ENCODE measurements at regions not wholly inside any gene's neighbourhood (a gene's known extent, or its start where the extent isn't known, plus 50 kb on each side); places are given as distances from the start of the nearest gene placed in this dataset.

DNA sequence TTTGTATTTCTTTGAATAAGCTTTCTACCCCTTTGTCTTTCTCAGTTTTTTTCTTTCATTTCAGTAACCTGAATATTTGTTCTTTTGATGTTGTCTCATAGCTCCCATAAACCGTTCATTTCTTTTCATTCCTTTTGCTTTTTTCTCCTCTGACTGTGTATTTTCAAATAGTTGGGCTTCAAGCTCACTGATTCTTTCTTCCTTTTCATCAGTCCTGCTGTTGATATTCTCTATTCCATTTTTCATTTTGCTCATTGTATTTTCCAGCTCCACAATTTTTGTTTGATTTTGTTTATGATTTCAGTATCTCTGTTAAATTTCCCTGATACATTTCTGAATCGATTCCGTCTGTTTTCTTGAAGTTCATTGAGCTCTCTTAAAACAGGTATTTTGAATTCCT lies 129.6 kb upstream of the NUDT6 start:
- no peak for TF ChIP-seq TAF1 (IDR thresholded peaks at IDR 0.05; ENCODE audit: low read depth)
- TF ChIP-seq FOXM1 (IDR thresholded peaks at IDR 0.05; ENCODE audit: borderline replicate concordance, low read depth) = no peak
- TF ChIP-seq, protein P1, sequence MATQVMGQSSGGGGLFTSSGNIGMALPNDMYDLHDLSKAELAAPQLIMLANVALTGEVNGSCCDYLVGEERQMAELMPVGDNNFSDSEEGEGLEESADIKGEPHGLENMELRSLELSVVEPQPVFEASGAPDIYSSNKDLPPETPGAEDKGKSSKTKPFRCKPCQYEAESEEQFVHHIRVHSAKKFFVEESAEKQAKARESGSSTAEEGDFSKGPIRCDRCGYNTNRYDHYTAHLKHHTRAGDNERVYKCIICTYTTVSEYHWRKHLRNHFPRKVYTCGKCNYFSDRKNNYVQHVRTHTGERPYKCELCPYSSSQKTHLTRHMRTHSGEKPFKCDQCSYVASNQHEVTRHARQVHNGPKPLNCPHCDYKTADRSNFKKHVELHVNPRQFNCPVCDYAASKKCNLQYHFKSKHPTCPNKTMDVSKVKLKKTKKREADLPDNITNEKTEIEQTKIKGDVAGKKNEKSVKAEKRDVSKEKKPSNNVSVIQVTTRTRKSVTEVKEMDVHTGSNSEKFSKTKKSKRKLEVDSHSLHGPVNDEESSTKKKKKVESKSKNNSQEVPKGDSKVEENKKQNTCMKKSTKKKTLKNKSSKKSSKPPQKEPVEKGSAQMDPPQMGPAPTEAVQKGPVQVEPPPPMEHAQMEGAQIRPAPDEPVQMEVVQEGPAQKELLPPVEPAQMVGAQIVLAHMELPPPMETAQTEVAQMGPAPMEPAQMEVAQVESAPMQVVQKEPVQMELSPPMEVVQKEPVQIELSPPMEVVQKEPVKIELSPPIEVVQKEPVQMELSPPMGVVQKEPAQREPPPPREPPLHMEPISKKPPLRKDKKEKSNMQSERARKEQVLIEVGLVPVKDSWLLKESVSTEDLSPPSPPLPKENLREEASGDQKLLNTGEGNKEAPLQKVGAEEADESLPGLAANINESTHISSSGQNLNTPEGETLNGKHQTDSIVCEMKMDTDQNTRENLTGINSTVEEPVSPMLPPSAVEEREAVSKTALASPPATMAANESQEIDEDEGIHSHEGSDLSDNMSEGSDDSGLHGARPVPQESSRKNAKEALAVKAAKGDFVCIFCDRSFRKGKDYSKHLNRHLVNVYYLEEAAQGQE (IDR thresholded peaks at IDR 0.05; ENCODE audit: low read depth) = no peak
- TF ChIP-seq, protein P2, sequence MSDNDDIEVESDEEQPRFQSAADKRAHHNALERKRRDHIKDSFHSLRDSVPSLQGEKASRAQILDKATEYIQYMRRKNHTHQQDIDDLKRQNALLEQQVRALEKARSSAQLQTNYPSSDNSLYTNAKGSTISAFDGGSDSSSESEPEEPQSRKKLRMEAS (IDR thresholded peaks at IDR 0.05) = no peak
- no peak for TF ChIP-seq CEBPB (IDR thresholded peaks at IDR 0.05)
- no peak for TF ChIP-seq YY1 (IDR thresholded peaks at IDR 0.05; ENCODE audit: low read depth)
- TF ChIP-seq, protein P3, sequence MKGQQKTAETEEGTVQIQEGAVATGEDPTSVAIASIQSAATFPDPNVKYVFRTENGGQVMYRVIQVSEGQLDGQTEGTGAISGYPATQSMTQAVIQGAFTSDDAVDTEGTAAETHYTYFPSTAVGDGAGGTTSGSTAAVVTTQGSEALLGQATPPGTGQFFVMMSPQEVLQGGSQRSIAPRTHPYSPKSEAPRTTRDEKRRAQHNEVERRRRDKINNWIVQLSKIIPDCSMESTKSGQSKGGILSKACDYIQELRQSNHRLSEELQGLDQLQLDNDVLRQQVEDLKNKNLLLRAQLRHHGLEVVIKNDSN (IDR thresholded peaks at IDR 0.05) = no peak
- no peak for TF ChIP-seq CREB1 (IDR thresholded peaks at IDR 0.05; ENCODE audit: low read depth)
- TF ChIP-seq EP300 (IDR thresholded peaks at IDR 0.05; ENCODE audit: borderline replicate concordance) = no peak
- no peak for TF ChIP-seq ZBTB7A (IDR thresholded peaks at IDR 0.05; ENCODE audit: low read depth)
- TF ChIP-seq TEAD4 (IDR thresholded peaks at IDR 0.05) = no peak
- no peak for TF ChIP-seq EGR1 (IDR thresholded peaks at IDR 0.05)
- no peak for TF ChIP-seq RAD21 (IDR thresholded peaks at IDR 0.05; ENCODE audit: low read depth)
- no peak for TF ChIP-seq NFIC (IDR thresholded peaks at IDR 0.05)
